ENCODE measurements at regions not wholly inside any gene's neighbourhood (a gene's known extent, or its start where the extent isn't known, plus 50 kb on each side); places are given as distances from the start of the nearest gene placed in this dataset.

- Histone ChIP-seq H3K4me1 (ENCODE audit: control insufficient read depth, extremely low read depth, insufficient read depth, low read length) (no peaks in the 10 kb centered on the region), H3K79me2 (ENCODE audit: control insufficient read depth, insufficient read depth, low read length) (no peaks in the 10 kb centered on the region), H3K4me2 (ENCODE audit: control insufficient read depth, extremely low read depth, insufficient read depth, low read depth, low read length) (no peak overlapping the region), H2AFZ (ENCODE audit: control insufficient read depth, low read length) (no peak overlapping the region), H4K20me1 (ENCODE audit: control insufficient read depth, extremely low read depth, insufficient read depth, low read length) (no peaks in the 10 kb centered on the region), H3K36me3 (ENCODE audit: control insufficient read depth in 2 of 2, extremely low read depth in 1 of 2, insufficient read depth in 2 of 2, low read length in 2 of 2) (no peaks in the 10 kb centered on the region), H3K9ac (ENCODE audit: control insufficient read depth, extremely low read depth, insufficient read depth, low read length) (no peak overlapping the region), H3K27me3 (ENCODE audit: control insufficient read depth, extremely low read depth, insufficient read depth, low read length) (no peaks in the 10 kb centered on the region), H3K9me3 (ENCODE audit: control insufficient read depth, low read depth, low read length) (no peaks in the 10 kb centered on the region), H3K4me3 (ENCODE audit: control insufficient read depth in 2 of 3, extremely low read depth in 1 of 3, insufficient read depth in 2 of 3, low read depth in 1 of 3, low read length in 3 of 3) (no peak overlapping the region), H3K9me1 (ENCODE audit: control insufficient read depth, extremely low read depth, insufficient read depth, low read length) (no peaks in the 10 kb centered on the region), H3K27ac (ENCODE audit: control insufficient read depth, insufficient read depth, low read length) (no peak overlapping the region)
- DNase-seq (ENCODE audit: low read depth, low spot score) (no peak), FAIRE-seq (no peak)
- TF ChIP-seq EZH2 (IDR thresholded peaks at IDR 0.05; ENCODE audit: low read length) (no peak), CTCF (optimal IDR thresholded peaks at IDR 0.05 in 1 of 3, IDR thresholded peaks at IDR 0.05 in 1 of 3, conservative IDR thresholded peaks at IDR 0.05 in 1 of 3; ENCODE audit: extremely low read depth in 1 of 3, insufficient read depth in 2 of 3, low read length in 3 of 3) (no peak)
- dilution Hi-C loops (cut with MboI; ENCODE audit: extremely low pct_ligation_motif_present, low sequenced_read_pairs) = no loop called here
Measured at GRCh38 chr11:104361975-104362374, 198.0 kb upstream of the PDGFD start.

- no peaks in the 10 kb centered on the region for H3K9me3 ChIP-seq (ENCODE audit: control insufficient read depth, low read depth, low read length)
- H3K36me3 ChIP-seq (ENCODE audit: control insufficient read depth in 2 of 2, extremely low read depth in 1 of 2, insufficient read depth in 2 of 2, low read length in 2 of 2) = no peaks in the 10 kb centered on the region
- H3K9ac ChIP-seq (ENCODE audit: control insufficient read depth, extremely low read depth, insufficient read depth, low read length) = no peak overlapping the region
- no peaks in the 10 kb centered on the region for H3K27me3 ChIP-seq (ENCODE audit: control insufficient read depth, extremely low read depth, insufficient read depth, low read length)
- H3K4me2 ChIP-seq (ENCODE audit: control insufficient read depth, extremely low read depth, insufficient read depth, low read depth, low read length) = no peak overlapping the region
- H3K27ac ChIP-seq (ENCODE audit: control insufficient read depth, insufficient read depth, low read length) = no peak overlapping the region
- FAIRE-seq (no peak), DNase-seq (ENCODE audit: low read depth, low spot score) (no peak)
- TF ChIP-seq EZH2 (IDR thresholded peaks at IDR 0.05; ENCODE audit: low read length) = no peak
- no peak for TF ChIP-seq CTCF (optimal IDR thresholded peaks at IDR 0.05 in 1 of 3, IDR thresholded peaks at IDR 0.05 in 1 of 3, conservative IDR thresholded peaks at IDR 0.05 in 1 of 3; ENCODE audit: extremely low read depth in 1 of 3, insufficient read depth in 2 of 3, low read length in 3 of 3)
- no peaks in the 10 kb centered on the region for H3K79me2 ChIP-seq (ENCODE audit: control insufficient read depth, insufficient read depth, low read length)
- H2AFZ ChIP-seq (ENCODE audit: control insufficient read depth, low read length) = no peak overlapping the region
- dilution Hi-C loops (cut with MboI; ENCODE audit: extremely low pct_ligation_motif_present, low sequenced_read_pairs) = no loop called here
- no peaks in the 10 kb centered on the region for H4K20me1 ChIP-seq (ENCODE audit: control insufficient read depth, extremely low read depth, insufficient read depth, low read length)
- no peaks in the 10 kb centered on the region for H3K9me1 ChIP-seq (ENCODE audit: control insufficient read depth, extremely low read depth, insufficient read depth, low read length)
- H3K4me1 ChIP-seq (ENCODE audit: control insufficient read depth, extremely low read depth, insufficient read depth, low read length) = no peaks in the 10 kb centered on the region
- H3K4me3 ChIP-seq (ENCODE audit: control insufficient read depth in 2 of 3, extremely low read depth in 1 of 3, insufficient read depth in 2 of 3, low read depth in 1 of 3, low read length in 3 of 3) = no peak overlapping the region
Measured at GRCh38 chr11:104352036-104352435, 188.1 kb upstream of the PDGFD start.
